Femur (tissue), 1 donor: ENCODE measurements at regions not wholly inside any gene's neighbourhood (a gene's known extent, or its start where the extent isn't known, plus 50 kb on each side); places are given as distances from the start of the nearest gene placed in this dataset.
"Not testable (repeated sequence)": the region's sequence is repeated elsewhere in the genome, so short reads cannot be mapped to it uniquely, and the experiment has no call there.

ENCODE experiments used
- DNase-seq: peaks from one replicate; pipeline ENCODE4 v3.0.0-alpha.2; 2017

DNA sequence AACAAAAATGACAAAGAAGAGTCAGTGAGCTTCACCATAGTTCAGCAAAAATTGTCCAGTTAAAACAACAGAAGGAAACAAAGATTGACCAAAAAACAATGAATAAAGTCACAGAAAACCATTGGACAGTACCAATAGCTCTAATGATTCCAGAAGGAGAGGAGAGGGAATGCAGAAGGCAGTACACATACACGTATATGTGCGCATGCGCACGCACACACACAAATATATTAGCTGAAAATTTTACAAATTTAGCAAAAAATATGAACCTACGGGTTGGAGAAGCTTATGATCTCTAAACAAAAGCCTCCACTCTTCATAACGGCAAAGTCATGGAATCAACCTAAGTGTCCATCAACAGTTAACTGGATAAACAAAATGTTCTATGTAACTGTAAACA, 120.3 kb upstream of the MON1B start:
- DNase-seq: no peak

DNA sequence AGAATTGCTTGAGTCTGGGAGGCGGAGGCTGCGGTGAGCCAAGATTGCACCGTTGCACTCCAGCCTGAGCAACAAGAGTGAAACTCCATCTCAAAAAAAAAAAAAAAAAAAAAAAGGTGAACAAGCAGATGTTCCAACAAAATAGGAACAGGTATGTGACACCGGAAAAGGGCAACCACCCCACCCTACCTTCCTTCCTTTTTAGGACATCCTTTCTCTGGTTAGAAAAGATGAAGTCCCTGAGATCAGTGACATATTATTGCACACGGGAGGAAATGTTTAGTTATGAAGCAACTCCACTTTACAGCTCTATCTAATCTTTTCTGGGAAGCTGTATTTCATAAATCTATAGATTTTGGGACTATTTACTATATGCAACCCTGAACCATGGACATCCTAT, 114.2 kb upstream of the MON1B start:
- no peak for DNase-seq

DNA sequence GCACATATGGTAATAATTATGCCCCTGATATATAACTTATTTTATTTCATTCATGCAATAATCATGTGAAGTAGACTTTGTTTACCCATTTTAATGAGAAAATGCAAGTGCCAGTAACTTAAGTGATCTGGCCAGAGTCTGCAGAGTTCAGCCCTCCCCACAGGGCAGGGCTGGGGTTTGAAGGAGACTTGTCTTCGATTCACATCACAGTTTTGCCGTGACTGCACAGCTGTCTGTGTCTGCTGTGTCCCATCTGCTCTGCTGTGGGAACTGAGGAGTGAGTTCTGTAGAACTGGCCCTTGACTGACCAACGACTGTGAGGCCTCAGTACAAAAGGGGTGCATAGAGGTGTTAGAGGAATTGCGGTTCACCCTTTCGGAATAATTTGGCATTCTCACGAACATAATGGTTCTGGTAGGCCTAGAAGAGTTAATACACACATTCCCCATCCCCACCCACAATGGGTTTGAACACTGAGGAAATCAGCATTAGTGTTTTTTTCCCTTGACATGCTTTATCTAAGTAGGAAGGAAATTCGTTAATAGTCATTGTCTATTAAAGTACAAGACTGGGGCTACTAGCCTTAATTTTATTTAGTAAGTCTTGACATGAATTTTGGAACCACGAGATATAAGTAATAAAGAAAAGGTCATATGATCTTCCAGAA, 113.6 kb upstream of the MON1B start:
- DNase-seq: no peak

DNA sequence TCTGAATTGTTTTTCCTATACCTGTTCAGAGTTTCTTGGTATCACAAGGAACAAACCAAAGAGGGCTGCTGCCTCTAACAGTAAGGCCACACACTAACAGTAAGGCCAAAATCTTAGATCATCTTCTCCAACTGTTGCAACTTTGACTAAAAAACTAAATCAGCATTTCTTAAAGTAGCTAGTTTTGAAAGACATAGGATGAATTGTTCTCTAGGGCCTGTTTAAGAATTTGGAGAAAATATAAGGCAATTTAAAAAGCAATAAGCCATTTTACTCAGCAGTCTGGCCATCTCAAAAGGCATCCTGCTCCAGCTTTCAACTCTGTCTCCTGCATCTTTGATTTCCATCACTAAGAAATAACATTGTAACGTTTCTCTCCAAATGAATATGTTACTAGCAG, 105.0 kb upstream of the MON1B start:
- no peak for DNase-seq

DNA sequence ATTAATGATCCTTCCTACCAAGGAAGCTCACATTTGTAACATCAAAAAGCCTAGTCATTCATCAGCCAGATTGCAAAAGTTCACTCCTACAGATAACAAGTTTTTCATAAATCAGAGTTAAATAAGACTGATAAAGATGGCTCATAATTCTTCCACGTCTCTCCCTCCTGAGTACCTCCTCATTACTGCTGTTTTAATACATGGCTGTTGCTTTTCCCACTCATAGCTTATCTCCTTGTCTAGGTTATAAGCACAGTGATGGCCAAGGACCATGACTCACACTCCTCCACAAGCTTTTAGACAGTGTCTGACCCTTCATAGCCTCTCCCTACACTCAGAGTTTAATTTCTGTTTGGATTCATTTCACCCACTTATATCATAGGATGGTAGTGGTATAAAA, 100.9 kb upstream of the MON1B start:
- no peak for DNase-seq

DNA sequence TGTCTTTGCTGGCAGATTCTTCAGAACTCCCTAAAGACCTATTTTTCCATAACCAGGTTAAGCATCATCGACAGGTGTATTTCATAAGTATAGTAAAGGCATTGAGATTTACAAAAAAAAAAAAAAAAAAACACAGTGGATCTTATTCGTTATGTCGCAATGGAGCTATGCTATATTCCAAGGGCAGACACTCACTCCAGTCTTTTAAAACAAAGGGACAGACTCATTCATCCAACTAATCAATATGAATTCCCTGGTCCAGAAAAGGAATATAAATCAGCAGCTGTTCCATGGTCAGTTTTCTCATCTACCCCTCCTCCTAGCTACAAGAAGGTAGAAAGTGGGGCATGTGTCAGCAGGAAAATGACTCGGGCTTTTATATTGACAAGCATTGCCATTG, 97.7 kb upstream of the MON1B start:
- no peak for DNase-seq

DNA sequence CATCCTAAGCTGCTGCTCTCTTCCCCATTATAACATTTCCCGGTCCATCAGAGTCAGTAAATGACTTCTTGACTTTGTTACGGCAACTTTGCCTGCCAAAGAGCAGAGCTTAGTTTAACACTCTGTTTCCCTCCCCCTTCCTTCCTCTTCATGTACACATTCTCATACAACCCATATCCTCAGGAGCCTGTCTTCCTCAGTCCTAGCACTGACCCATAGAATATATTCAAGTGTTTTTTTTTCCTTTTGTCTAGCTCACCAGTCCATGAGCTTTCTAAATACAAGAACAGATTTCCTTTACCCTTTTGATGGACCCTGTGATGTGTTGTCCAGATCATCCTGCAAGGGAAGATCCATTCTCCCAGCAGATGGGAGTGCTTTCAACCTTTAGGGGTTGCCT, 97.0 kb upstream of the MON1B start:
- no peak for DNase-seq

DNA sequence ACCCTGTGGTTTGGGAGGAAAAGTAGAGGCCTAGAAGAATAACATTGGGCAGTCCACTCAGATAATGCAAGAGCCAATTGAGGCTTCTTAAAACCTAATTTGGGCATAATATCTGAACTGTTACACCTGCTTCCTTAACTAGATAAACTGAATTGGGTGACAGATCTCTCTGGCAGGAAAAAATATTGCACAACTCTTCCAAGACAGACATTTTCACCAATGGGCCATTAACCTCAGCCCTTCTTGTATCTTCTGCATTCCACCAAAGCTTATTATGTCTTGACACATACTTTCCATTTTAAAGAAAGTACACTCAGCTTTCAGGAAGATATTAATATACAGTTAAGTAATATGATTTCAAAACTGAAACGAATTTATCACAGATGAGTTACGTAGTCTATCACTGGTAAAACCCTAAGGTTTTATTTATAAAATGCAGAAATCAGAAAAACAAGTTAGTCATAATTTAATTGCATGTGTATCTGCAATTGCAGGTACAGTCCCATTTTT, 79.9 kb upstream of the MON1B start:
- DNase-seq: no peak

DNA sequence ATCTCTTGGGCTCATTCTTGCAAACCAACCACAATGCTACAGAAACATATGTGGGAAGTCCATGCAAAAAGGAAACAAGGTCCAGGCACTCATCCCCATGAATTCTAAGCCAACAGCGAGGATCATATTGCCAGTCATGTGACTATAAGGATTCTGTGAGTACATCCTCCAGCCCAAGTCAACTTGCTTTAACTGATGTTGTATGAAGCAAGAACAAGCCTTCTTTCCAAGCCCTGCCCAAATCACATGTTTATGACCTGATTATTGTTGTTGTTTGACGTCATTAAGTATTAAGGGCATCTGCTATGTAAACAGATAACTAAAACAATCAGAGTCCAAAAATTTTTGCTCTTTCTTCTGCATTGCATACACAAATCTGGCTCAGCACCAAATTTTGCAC, 78.2 kb upstream of the MON1B start:
- no peak for DNase-seq

DNA sequence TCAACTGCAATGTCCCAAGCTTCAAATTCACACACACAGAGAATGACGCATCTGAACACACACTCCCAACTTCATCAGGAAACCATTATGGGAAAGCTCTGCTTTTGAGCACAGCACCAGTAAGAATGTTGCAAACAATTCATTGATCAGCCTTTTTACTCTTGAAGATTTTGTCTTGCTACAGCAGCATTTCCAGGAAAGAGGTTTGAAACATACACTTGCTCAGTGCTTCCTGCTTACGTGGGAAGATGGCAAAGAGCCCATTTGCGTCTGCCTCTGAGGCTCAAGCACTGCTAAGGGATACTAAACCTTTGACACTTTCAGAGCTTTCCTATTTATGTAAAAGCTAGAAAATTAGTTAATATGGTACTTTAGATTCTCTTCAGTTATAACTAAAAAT, 77.2 kb upstream of the MON1B start:
- DNase-seq: peak; percentile 61

DNA sequence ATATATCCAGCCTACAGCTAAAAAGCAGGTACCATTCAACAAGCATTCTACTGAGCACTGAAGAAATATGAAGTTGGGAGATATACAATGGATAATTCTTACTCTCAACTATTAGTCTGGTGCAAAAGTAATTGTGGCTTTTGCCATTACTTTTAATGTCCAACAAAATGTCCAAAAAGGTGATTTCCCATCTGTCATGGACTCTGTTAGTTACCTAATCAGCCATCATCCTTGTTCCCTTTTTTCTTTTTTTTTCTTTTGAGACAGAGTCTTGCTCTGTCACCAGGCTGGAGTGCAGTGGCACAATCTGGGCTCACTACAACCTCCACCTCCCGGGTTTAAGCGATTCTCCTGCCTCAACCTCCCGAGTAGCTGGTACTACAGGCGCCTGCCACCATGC, 76.6 kb upstream of the MON1B start:
- DNase-seq: not testable (repeated sequence)

DNA sequence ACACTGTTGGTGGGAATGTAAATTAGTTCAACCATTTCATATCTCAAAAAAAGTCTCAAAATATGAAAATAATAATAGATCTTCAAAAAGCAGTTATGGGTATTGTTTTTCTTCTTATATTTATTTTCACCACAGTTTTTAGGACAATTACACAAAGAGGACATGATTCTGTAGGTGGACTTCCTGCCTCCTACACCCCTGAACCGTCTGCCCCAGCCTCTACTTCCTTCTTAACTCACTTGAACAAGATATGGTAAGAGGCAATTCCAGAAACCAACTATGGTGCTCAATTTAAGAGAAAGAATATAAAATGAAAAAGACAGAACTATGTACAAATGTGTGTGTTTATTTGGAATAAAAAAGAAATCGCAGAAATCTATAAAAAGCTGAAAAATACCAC, 74.1 kb upstream of the MON1B start:
- no peak for DNase-seq

DNA sequence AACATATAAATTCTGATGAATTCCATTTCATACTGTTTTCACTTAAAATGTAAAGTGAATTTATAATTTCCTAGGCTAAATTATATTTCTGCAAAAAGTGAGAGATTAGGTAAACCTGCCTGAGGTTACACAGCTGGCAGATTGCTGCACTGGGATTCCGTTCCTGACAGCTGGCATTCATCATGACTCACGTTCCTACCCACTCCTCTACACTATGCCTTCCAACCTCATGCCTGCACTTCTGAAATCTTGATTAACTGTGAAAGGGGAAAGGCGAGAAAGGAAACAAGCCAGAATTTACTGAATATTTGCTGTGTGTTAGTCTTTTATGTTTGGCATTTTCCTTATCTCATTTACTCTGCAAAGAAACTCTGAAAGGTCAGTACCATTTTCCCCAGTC, 73.3 kb upstream of the MON1B start:
- no peak for DNase-seq

DNA sequence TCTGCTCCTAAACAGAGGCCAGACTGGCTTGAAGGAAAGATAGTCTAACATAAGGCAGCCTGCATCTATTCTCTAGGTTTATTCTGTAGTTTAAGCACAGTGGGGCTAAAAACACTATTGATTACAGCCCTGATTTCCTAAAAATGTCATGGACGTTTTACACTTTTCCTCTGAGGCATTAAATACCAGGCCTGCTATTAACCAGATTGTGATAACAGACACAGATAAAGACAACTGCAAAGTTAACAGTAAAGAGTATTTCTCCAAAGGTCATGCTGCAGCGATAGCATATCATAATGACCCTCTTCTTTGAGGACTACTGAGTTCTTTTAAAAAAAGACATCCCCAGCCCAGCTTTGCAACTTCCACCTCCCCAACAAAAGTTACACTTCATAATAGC, 59.6 kb upstream of the MON1B start:
- no peak for DNase-seq

DNA sequence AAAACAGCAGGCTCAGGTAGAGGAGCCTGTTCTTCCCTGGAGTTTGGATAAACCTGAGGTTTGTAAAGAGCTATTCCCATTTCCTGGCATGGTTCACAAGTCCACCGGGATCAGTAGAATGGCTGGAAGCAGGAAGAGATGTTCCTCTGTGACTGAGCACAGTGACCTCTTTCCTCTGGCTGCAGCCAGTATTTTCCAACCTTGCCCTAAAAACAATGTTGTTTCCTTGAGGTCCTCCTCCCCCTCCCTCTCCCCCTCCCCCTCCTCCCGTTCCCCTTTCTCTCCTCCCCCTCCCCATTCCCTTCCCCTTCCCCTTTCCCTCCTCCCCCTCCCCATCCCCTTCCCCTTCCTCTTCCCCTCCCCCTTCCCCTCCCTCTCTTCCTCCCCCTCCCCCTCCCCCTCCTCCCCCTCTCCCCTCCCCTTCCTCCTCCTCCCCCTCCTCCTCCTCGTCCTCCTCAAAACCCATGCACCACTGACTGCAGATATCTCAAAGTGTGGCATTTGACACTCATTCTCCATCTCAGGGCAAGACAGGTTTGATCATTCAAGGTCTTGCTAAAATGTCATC, 58.9 kb upstream of the MON1B start:
- DNase-seq: no peak

DNA sequence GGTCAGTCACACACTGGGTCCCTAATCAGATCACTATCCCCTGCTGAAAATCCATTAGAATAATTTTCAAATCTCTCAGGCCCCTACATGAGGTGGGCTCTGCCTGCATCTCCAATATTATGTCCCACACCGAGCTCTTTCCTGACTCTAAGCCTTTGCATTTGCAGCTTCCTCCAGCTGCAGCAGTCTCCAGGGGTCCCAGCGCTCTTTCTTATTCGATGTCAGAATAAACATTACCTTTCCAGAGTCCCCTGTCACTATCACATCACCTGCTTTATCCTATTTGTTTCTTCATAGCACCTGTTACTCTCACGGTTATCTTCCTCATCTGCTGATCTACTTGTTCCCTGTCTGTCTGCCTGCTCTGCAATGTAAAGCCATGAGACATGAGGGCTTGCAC, 57.3 kb upstream of the MON1B start:
- no peak for DNase-seq

DNA sequence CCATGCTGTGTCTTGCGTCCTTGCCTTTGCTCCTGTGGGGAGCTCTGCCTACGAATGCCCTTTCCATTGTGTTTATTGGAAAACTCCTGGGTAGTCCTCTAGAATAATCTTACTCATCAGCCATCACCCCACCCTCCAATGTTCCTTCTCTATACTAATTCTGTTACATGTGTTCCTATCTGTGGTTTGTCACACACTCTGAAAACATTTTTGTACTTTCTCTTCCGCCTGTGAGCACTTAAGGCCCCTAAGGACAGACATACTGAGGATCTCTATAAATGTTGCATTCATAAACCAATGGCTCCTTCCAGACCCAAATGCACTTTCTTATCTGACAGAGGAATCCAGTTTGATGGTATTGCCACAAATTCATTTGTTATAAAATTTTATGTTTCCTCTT, 53.9 kb upstream of the MON1B start:
- DNase-seq: no peak
